ENCODE measurements at regions not wholly inside any gene's neighbourhood (a gene's known extent, or its start where the extent isn't known, plus 50 kb on each side); places are given as distances from the start of the nearest gene placed in this dataset.
"Not testable (repeated sequence)": the region's sequence is repeated elsewhere in the genome, so short reads cannot be mapped to it uniquely, and the experiment has no call there.

GRCh38 chr13:38415233-38415632 lies 65.6 kb downstream of the UFM1 start:
- no peak for DNase-seq

- DNase-seq: no peak
Measured at GRCh38 chr13:38417241-38417640, 67.6 kb downstream of the UFM1 start.

- no peak for DNase-seq
Measured at GRCh38 chr13:38417727-38418126, 68.1 kb downstream of the UFM1 start.

- DNase-seq: no peak
Measured at GRCh38 chr13:38418286-38418685, 68.6 kb downstream of the UFM1 start.

- no peak for DNase-seq
Measured at GRCh38 chr13:38419312-38419873, 69.7 kb downstream of the UFM1 start.

- peak; percentile 61 for DNase-seq
Measured at GRCh38 chr13:38421590-38422560, 72.2 kb downstream of the UFM1 start.

- DNase-seq: no peak
Measured at GRCh38 chr13:38429916-38430315, 80.3 kb downstream of the UFM1 start.

- DNase-seq: no peak
Measured at GRCh38 chr13:38430796-38431195, 81.1 kb downstream of the UFM1 start.

GRCh38 chr13:38440666-38441065 lies 91.0 kb downstream of the UFM1 start:
- no peak for DNase-seq

GRCh38 chr13:38444904-38445303 lies 95.3 kb downstream of the UFM1 start:
- DNase-seq: no peak

GRCh38 chr13:38452656-38453055 lies 103.0 kb downstream of the UFM1 start:
- no peak for DNase-seq

GRCh38 chr13:38462605-38463004 lies 113.0 kb downstream of the UFM1 start:
- DNase-seq: no peak

- DNase-seq: no peak
Measured at GRCh38 chr13:38463048-38463447, 113.4 kb downstream of the UFM1 start.

GRCh38 chr13:38472411-38472810 lies 122.8 kb downstream of the UFM1 start:
- not testable (repeated sequence) for DNase-seq

- peak; percentile 1 for DNase-seq
Measured at GRCh38 chr13:38473305-38473704, 123.7 kb downstream of the UFM1 start.

- DNase-seq: no peak
Measured at GRCh38 chr13:38477676-38478075, 128.0 kb downstream of the UFM1 start.

GRCh38 chr13:38483623-38484022 lies 134.0 kb downstream of the UFM1 start:
- DNase-seq: no peak

- no peak for DNase-seq
Measured at GRCh38 chr13:38490657-38491056, 141.0 kb downstream of the UFM1 start.

- DNase-seq: no peak
Measured at GRCh38 chr13:38494445-38494844, 144.8 kb downstream of the UFM1 start.

GRCh38 chr13:38496917-38497316 lies 147.3 kb downstream of the UFM1 start:
- no peak for DNase-seq

- no peak for DNase-seq
Measured at GRCh38 chr13:38498271-38498670, 148.6 kb downstream of the UFM1 start.

- DNase-seq: no peak
Measured at GRCh38 chr13:38514575-38514974, 164.9 kb downstream of the UFM1 start.

- DNase-seq: no peak
Measured at GRCh38 chr13:38518328-38518727, 168.5 kb upstream of the FREM2 start.

- DNase-seq: no peak
Measured at GRCh38 chr13:38519229-38519911, 167.5 kb upstream of the FREM2 start.
